GM12864 (cell line): ENCODE measurements at regions not wholly inside any gene's neighbourhood (a gene's known extent, or its start where the extent isn't known, plus 50 kb on each side); places are given as distances from the start of the nearest gene placed in this dataset.

Experiments
- DNase-seq: peaks from one replicate; pipeline ENCODE4 v3.0.0-alpha.2; 2011; ENCODE audit warnings: low read depth
- H3K4me3 ChIP-seq: 2 replicates; pipeline ENCODE4 v1.5.1; 2011; ENCODE audit warnings: mild to moderate bottlenecking, low read depth, low read length, control low read depth
- TF ChIP-seq, protein P1 (sequence below): IDR thresholded peaks from 2 replicates; pipeline ENCODE4 v1.5.1; 2011; ENCODE audit warnings: low read depth, mild to moderate bottlenecking, moderate library complexity, low read length, control low read depth, inconsistent platforms; ENCODE audit errors: missing control alignments

DNA sequence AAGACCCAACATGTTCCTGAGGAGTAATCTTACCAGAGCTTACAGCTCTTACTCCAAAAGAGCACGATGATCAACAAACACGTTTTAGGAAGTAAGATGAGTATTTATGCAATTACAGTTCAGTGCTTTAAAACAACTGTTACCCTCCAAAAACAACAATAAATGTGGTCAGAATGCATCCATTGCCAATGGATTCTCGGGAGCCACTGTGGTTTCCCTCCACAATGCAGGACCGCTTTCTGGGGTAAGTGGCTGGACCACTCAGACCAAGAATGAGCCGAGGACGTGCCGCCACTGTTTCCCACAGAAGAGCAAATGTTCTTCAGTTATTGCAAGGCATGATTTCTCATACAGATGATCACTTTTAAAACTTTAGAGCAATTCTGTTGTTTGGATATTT, 232.3 kb upstream of the MKLN1 start:
- TF ChIP-seq, protein P1, sequence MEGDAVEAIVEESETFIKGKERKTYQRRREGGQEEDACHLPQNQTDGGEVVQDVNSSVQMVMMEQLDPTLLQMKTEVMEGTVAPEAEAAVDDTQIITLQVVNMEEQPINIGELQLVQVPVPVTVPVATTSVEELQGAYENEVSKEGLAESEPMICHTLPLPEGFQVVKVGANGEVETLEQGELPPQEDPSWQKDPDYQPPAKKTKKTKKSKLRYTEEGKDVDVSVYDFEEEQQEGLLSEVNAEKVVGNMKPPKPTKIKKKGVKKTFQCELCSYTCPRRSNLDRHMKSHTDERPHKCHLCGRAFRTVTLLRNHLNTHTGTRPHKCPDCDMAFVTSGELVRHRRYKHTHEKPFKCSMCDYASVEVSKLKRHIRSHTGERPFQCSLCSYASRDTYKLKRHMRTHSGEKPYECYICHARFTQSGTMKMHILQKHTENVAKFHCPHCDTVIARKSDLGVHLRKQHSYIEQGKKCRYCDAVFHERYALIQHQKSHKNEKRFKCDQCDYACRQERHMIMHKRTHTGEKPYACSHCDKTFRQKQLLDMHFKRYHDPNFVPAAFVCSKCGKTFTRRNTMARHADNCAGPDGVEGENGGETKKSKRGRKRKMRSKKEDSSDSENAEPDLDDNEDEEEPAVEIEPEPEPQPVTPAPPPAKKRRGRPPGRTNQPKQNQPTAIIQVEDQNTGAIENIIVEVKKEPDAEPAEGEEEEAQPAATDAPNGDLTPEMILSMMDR = no peak
- DNase-seq = no peak
- H3K4me3 ChIP-seq = no peak overlapping the region

DNA sequence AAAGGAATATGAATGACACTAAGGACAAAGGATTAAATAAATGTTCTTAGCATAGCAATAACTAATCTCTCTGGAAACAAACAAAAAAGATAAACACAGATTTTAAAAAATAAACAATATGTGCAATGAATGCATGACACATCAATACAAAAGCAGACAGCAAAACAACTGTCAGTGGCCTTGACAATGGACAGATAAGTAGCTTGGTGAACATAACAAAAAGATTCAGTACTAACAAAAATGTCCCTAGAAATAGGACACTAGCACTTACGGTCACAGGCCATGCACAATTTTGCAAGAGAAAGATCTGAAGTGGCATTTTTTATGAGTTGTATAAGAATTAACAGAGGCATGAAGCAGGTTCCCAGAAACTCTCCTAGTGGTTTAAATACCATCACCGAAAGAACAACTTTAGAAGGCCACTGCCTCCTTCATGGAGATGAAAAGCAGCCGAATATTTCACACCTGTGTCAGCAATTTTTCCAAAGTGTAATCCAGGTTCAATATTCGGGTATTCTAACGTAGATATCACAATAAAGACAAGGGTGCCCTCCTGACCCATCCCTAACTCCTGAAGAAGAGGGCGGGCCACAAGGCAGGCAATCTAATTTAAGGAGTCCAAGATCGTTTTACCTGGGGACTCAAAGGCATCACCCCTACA, 231.3 kb upstream of the MKLN1 start:
- H3K4me3 ChIP-seq = no peak overlapping the region
- TF ChIP-seq, protein P1 = no peak
- no peak for DNase-seq

DNA sequence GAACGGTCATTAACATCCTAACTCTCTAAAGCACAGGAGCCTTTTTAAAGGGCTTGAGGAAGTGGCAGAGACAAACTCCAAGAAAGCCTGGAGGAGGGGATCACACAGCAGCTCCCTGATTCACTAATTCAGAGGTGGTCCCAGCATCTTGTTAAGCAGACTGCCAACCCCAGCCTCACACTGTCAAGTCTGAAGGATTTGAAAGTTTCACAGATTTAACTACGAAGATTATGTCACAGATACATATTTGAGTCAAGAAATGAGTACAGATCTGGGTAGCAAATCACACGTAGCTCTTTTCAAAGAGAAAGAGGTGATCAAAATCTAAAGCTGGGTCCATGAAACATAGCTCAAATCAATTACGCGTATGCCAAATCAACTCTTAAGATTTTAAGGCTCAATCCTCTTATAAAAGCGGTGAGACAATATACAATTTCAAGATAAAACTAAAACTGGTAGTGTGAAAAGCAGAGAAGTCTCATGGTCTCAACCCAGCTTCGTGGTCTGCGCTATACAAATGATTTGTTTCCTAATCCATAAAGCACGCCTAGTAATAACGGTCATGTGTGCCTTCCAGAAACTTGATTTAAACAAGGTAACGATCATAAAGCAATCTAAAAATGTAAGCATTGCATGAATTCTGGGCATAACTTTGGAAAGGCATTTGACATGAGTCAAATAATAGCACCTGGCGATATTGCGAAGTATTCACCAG, 229.9 kb upstream of the MKLN1 start:
- H3K4me3 ChIP-seq = no peak overlapping the region
- no peak for DNase-seq
- TF ChIP-seq, protein P1 = no peak

DNA sequence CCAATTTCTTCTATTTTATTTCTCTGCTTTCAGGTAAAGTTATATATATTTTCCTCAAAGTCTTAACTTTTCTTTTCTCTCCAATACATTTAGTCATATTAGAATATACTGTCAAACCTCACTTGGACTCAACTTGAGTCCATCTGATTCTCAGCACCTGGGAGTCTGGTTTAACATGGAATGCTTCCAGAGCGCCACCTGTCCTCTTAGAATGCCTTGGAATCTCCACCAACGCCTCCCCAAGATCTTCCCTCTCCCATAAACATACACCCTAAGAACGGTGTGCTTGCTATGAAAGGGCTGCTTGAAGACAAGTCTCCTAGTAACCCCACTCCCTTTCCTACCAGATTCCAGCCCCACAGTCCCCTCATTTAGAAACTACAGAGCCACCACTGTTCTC, 229.1 kb upstream of the MKLN1 start:
- TF ChIP-seq, protein P1 = no peak
- H3K4me3 ChIP-seq = no peak overlapping the region
- DNase-seq = no peak

DNA sequence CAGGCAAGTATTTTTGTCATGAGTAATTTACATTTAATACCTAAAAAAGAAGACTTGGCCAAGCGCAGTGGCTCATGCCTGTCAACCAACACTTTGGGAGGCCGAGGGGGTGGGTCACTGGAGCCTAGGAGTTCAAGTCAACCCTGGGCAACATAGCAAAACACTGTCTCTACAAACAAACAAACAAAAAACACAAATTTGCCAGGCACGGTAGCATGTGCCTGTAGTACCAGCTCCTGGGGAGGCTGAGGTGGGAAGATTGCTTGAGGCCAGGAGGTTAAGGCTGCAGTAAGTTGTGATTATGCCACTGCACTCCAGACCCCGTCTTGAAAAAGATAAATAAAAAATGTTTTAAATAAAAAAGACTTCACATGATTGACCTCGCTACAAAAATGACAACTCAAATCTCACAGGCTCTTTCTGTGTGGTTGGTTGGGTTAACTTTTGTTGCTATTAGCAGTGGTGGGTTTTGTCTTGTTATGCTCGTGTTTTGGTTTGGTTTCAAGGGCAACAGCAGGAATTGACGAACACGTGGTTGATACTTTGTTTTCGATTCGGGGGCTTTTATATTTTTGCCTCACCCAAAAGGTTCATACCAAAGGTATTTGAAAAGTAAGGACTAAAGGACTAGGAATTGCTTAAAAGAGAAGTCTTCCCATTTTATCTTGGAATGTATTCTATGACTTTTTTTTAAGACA, 227.2 kb upstream of the MKLN1 start:
- no peak overlapping the region for H3K4me3 ChIP-seq
- TF ChIP-seq, protein P1 = no peak
- no peak for DNase-seq

DNA sequence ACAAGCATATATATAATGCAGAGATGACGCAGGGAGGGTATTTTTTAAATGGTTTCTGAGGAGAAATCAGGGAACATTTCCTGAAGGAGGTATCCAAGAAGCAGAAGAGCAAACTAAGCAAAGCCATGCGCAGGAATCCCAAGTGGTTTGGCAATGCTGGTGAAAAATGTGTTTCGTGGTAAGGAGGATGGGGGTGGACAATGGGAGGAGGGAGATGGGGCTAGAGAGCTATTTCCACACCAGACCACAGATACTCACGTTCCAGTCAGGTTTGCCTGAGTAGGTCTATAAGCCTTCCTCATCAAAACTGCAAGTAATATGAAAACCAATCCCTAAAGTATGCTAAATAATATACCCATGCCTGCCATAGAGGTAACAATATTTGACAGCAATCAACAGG, 223.7 kb upstream of the MKLN1 start:
- no peak overlapping the region for H3K4me3 ChIP-seq
- TF ChIP-seq, protein P1 = no peak
- no peak for DNase-seq
